Smooth muscle cell of the brain vasculature (primary cell): ENCODE measurements at regions not wholly inside any gene's neighbourhood (a gene's known extent, or its start where the extent isn't known, plus 50 kb on each side); places are given as distances from the start of the nearest gene placed in this dataset.
A peak's percentile ranks its signal among the peaks of the same experiment; 100 is the strongest.

ENCODE experiments used
- DNase-seq: peaks from one replicate; pipeline ENCODE4 v3.0.0-alpha.2; 2012; ENCODE audit warnings: low read depth, low spot score

- DNase-seq: no peak
Measured at GRCh38 chr10:78755063-78755701, 313.6 kb upstream of the ZMIZ1 start.

- DNase-seq: no peak
Measured at GRCh38 chr10:78755877-78756455, 312.8 kb upstream of the ZMIZ1 start.

- DNase-seq: peak; percentile 73
Measured at GRCh38 chr10:78756604-78757343, 312.0 kb upstream of the ZMIZ1 start.

- DNase-seq: no peak
Measured at GRCh38 chr10:78757344-78757925, 311.3 kb upstream of the ZMIZ1 start.

GRCh38 chr10:78758176-78758575 is 310.6 kb upstream of the ZMIZ1 start:
- DNase-seq: no peak

GRCh38 chr10:78759456-78760120 is 309.2 kb upstream of the ZMIZ1 start:
- no peak for DNase-seq

GRCh38 chr10:78760463-78761310 is 308.1 kb upstream of the ZMIZ1 start:
- DNase-seq: no peak

GRCh38 chr10:78761311-78761781 is 307.4 kb upstream of the ZMIZ1 start:
- no peak for DNase-seq

- no peak for DNase-seq
Measured at GRCh38 chr10:78762086-78762630, 306.6 kb upstream of the ZMIZ1 start.

GRCh38 chr10:78763234-78763633 is 305.5 kb upstream of the ZMIZ1 start:
- no peak for DNase-seq

- DNase-seq: no peak
Measured at GRCh38 chr10:78763651-78764395, 304.9 kb upstream of the ZMIZ1 start.

- DNase-seq: no peak
Measured at GRCh38 chr10:78764436-78764835, 304.3 kb upstream of the ZMIZ1 start.

GRCh38 chr10:78764846-78765430 is 303.8 kb upstream of the ZMIZ1 start:
- no peak for DNase-seq

- DNase-seq: no peak
Measured at GRCh38 chr10:78765726-78766335, 302.9 kb upstream of the ZMIZ1 start.

GRCh38 chr10:78766603-78767002 is 302.2 kb upstream of the ZMIZ1 start:
- DNase-seq: no peak

- no peak for DNase-seq
Measured at GRCh38 chr10:78768041-78768835, 300.5 kb upstream of the ZMIZ1 start.

- DNase-seq: no peak
Measured at GRCh38 chr10:78768876-78769275, 299.9 kb upstream of the ZMIZ1 start.

- DNase-seq: no peak
Measured at GRCh38 chr10:78769526-78769925, 299.2 kb upstream of the ZMIZ1 start.
